GM23248 (cell line): ENCODE measurements at regions not wholly inside any gene's neighbourhood (a gene's known extent, or its start where the extent isn't known, plus 50 kb on each side); places are given as distances from the start of the nearest gene placed in this dataset.

Experiments
- EZH2 ChIP-seq: fragments of 200-600 bp; sonication (generic); IDR thresholded peaks from 2 replicates; pipeline ENCODE4 v1.6.1; 2018; ENCODE audit warnings: antibody characterized with exemption, mild to moderate bottlenecking; ENCODE audit not compliant: insufficient read depth, poor library complexity, severe bottlenecking
- EZH2phosphoT487 ChIP-seq: fragments of 200-600 bp; sonication (generic); IDR thresholded peaks from 2 replicates; pipeline ENCODE4 v1.6.1; 2018; ENCODE audit warnings: antibody characterized with exemption, moderate library complexity, mild to moderate bottlenecking, low read depth; ENCODE audit not compliant: insufficient read depth

DNA sequence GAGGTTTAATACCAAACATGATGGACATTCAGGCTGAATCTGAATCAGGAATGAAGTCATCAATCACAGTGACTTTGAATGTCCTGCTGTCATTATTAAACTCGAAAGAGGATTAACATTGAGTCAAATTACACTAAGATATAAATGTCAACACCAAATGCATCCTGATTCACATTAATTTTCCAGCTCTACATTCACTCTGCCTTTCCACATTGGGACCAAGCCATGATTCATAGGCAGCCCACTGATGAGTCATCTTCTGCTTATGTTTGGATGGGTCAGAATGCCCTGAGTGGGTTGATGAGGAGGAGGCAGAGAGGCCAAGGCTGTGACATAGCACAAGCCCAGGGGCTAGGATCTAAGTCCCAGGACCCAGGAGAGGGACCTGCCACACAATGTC, 247.6 kb upstream of the RPS6KA3 start:
- TF ChIP-seq EZH2 (no peak), EZH2phosphoT487 (0 out of 2 replicates have a peak, but pooled peaks have one; percentile 20)
